GM12878 (cell line): ENCODE measurements at regions not wholly inside any gene's neighbourhood (a gene's known extent, or its start where the extent isn't known, plus 50 kb on each side); places are given as distances from the start of the nearest gene placed in this dataset.

Experiments used
- BACH1 ChIP-seq: fragments of 450-650 bp; IDR thresholded peaks from 2 replicates; pipeline ENCODE4 v1.6.1; 2017; ENCODE audit warnings: mild to moderate bottlenecking, borderline replicate concordance
- BRCA1 ChIP-seq: IDR thresholded peaks from 2 replicates; pipeline ENCODE4 v1.6.1; 2011; ENCODE audit warnings: low read depth, low read length, improper control_type of control experiment
- CEBPZ ChIP-seq: fragments of 150-350 bp; IDR thresholded peaks from 2 replicates; pipeline ENCODE4 v1.6.1; 2016; ENCODE audit warnings: low read depth, low read length
- CREB1 ChIP-seq: IDR thresholded peaks from 2 replicates; pipeline ENCODE4 v1.6.1; 2012; ENCODE audit warnings: low read depth, mild to moderate bottlenecking, inconsistent platforms
- CTCF ChIP-seq, 3 experiments: IDR thresholded peaks in 2 of 3; conservative IDR thresholded peaks in 1 of 3; 2 replicates each; pipeline ENCODE4 v1.5.1; 2011; ENCODE audit warnings: low read depth in 3 of 3, low read length in 3 of 3, mild to moderate bottlenecking in 3 of 3, control low read depth in 2 of 3, moderate library complexity in 2 of 3, inconsistent platforms in 1 of 3, mixed read lengths in 1 of 3; ENCODE audit not compliant: control insufficient read depth in 2 of 3, insufficient read depth in 1 of 3; ENCODE audit errors: extremely low read depth in 1 of 3
- EP300 ChIP-seq, 2 experiments: fragments of 150-350 bp in 1 of 2; IDR thresholded peaks; 2 replicates each; pipeline ENCODE4 v1.6.1; 2011 to 2012; ENCODE audit warnings: low read depth in 2 of 2, low read length in 2 of 2, borderline replicate concordance in 1 of 2, improper control_type of control experiment in 1 of 2, inconsistent platforms in 1 of 2; ENCODE audit not compliant: control insufficient read depth in 1 of 2
- JUND ChIP-seq: IDR thresholded peaks from 2 replicates; pipeline ENCODE4 v1.6.1; 2012; ENCODE audit warnings: low read depth, mild to moderate bottlenecking, low read length, improper control_type of control experiment, moderate library complexity
- REST ChIP-seq: IDR thresholded peaks from 2 replicates; pipeline ENCODE4 v1.6.1; 2012; ENCODE audit warnings: mild to moderate bottlenecking, low read depth, low read length

DNA sequence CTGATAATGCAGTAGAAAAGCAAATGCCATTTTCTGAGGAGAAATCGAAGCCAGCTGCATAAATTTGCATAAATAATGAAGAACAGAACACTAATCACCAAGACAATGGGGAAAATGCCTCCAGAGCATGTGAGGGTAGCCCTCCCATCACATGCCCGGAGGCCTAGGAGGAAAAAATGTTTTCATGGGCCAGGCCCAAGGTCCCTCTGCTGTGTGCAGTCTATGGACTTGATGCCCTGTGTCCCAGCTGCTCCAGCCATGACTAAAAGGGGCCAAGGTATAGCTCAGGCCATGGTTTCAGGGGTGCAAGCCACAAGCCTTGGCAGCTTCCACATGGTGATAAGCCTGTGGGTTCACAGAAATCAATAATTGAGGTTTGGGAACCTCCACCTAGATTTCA, 164.1 kb downstream of the HAO1 start:
- no peak for TF ChIP-seq CTCF (IDR thresholded peaks at IDR 0.05 in 2 of 3, conservative IDR thresholded peaks at IDR 0.05 in 1 of 3; ENCODE audit: control insufficient read depth in 2 of 3, extremely low read depth in 1 of 3, insufficient read depth in 1 of 3, low read depth in 3 of 3, low read length in 3 of 3)
- TF ChIP-seq JUND = no peak
- no peak for TF ChIP-seq REST
- no peak for TF ChIP-seq BRCA1
- TF ChIP-seq CREB1 = no peak
- no peak for TF ChIP-seq CEBPZ
- TF ChIP-seq EP300 (IDR thresholded peaks at IDR 0.05; ENCODE audit: borderline replicate concordance in 1 of 2, control insufficient read depth in 1 of 2, low read depth in 2 of 2, low read length in 2 of 2) = no peak
- no peak for TF ChIP-seq BACH1
